Common myeloid progenitor, CD34-positive (primary cell): ENCODE measurements at regions not wholly inside any gene's neighbourhood (a gene's known extent, or its start where the extent isn't known, plus 50 kb on each side); places are given as distances from the start of the nearest gene placed in this dataset.

ENCODE experiments used
- CTCF ChIA-PET: fragments of 350-600 bp; sonication (Branson Sonifier 250); formaldehyde crosslinking; loops from one replicate; lab custom pipeline; 2021; ENCODE audit warnings: antibody characterized with exemption; lab: Charles Lee
- POLR2A ChIA-PET: fragments of 350-600 bp; sonication (Branson Sonifier 250); formaldehyde crosslinking; loops from one replicate; lab custom pipeline; 2021; ENCODE audit warnings: antibody characterized with exemption; lab: Charles Lee
- DNase-seq, 3 donors: peaks; one replicate each; pipeline versions ENCODE4 v3.0.0 to v3.0.0-alpha.2; 2013
- H3K27ac ChIP-seq, 2 experiments: 1 replicate in 1 of 2; 2 replicates in 1 of 2; pipeline ENCODE4 v1.7.0; 2013; ENCODE audit warnings: inconsistent platforms in 2 of 2, low read length in 2 of 2, mild to moderate bottlenecking in 2 of 2, low read depth in 1 of 2, moderate library complexity in 1 of 2; ENCODE audit not compliant: severe bottlenecking in 2 of 2, insufficient read depth in 1 of 2, poor library complexity in 1 of 2
- H3K27me3 ChIP-seq, 5 experiments: replicated peaks in 2 of 5; 1 replicate in 3 of 5; 2 replicates in 2 of 5; pipeline versions ENCODE4 v1.6.1 to v1.7.0; 2013; ENCODE audit warnings: low read length in 4 of 5, mild to moderate bottlenecking in 2 of 5, moderate library complexity in 2 of 5, inconsistent platforms in 1 of 5; ENCODE audit not compliant: insufficient read depth in 5 of 5, control insufficient read depth in 4 of 5
- H3K36me3 ChIP-seq, 4 experiments: 1 replicate in 2 of 4; 2 replicates in 2 of 4; pipeline versions ENCODE4 v1.6.1 to v1.7.0; 2013; ENCODE audit warnings: low read length in 3 of 4, control low read depth in 1 of 4, mild to moderate bottlenecking in 1 of 4; ENCODE audit not compliant: control insufficient read depth in 4 of 4, insufficient read depth in 4 of 4
- H3K4me1 ChIP-seq, 4 experiments: 1 replicate in 3 of 4; 2 replicates in 1 of 4; pipeline versions ENCODE4 v1.6.1 to v1.7.1; 2013; ENCODE audit warnings: low read length in 3 of 4, mild to moderate bottlenecking in 3 of 4, control low read depth in 1 of 4, inconsistent platforms in 1 of 4, moderate library complexity in 1 of 4; ENCODE audit not compliant: control insufficient read depth in 4 of 4, insufficient read depth in 4 of 4; ENCODE audit errors: control extremely low read depth in 1 of 4
- H3K4me3 ChIP-seq, 7 experiments: 1 replicate in 4 of 7; 2 replicates in 3 of 7; pipeline versions ENCODE4 v1.5.1 to v1.7.0; 2013; ENCODE audit warnings: mild to moderate bottlenecking in 7 of 7, low read length in 6 of 7, moderate library complexity in 6 of 7, inconsistent platforms in 2 of 7, low read depth in 2 of 7, control low read depth in 1 of 7; ENCODE audit not compliant: insufficient read depth in 4 of 7, control insufficient read depth in 1 of 7; ENCODE audit errors: extremely low read depth in 1 of 7
- H3K9me3 ChIP-seq, 5 experiments: 1 replicate in 4 of 5; 2 replicates in 1 of 5; pipeline versions ENCODE4 v1.6.1 to v1.7.1; 2013; ENCODE audit warnings: low read length in 4 of 5, mild to moderate bottlenecking in 2 of 5, inconsistent platforms in 1 of 5, low read depth in 1 of 5, moderate library complexity in 1 of 5; ENCODE audit not compliant: control insufficient read depth in 4 of 5, insufficient read depth in 2 of 5; ENCODE audit errors: control extremely low read depth in 1 of 5
- whole genome bisulfite sequencing: methylation state at CpG from one replicate; pipeline ENCODE4 v1.1.5; 2013; ENCODE audit not compliant: insufficient coverage; 5-methylcytosine and 5-hydroxymethylcytosine counted together

DNA sequence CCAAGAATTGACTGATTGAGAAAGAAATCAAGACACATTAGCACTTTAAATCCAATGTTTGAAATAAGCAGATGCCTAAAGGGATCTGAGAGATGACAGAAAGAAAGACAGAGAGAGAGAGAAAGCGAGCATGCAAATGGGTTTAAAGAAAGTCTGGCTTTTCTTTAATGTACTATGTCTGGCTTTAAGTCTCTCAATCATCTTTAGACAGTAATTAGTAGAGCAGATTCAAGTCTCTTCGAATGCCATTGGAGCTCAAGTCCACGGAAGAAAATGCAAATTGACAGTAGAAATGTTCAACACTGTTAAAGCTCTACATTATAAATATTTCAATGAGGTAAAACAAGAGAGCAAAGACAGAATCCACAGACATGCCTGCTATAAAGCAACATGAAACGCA is 1480.2 kb upstream of the CDH8 start:
- POLR2A ChIA-PET, result no interaction called here
- Histone ChIP-seq H3K4me1 (no peaks in the 10 kb centered on the region), H3K36me3 (no peaks in the 10 kb centered on the region), H3K27me3 (no peaks in the 10 kb centered on the region), H3K27ac (no peak overlapping the region), H3K4me3 (no peak overlapping the region), H3K9me3 (no peaks in the 10 kb centered on the region)
- WGBS, result 100% methylated on average over 1 of the region's 4 CpGs
- DNase-seq, result no peak
- CTCF ChIA-PET, result interaction anchor here (1.7 kb wide), 1 partner anchor 9 kb away, joined by 5 read pairs; no protein-coding TSS in a partner anchor

DNA sequence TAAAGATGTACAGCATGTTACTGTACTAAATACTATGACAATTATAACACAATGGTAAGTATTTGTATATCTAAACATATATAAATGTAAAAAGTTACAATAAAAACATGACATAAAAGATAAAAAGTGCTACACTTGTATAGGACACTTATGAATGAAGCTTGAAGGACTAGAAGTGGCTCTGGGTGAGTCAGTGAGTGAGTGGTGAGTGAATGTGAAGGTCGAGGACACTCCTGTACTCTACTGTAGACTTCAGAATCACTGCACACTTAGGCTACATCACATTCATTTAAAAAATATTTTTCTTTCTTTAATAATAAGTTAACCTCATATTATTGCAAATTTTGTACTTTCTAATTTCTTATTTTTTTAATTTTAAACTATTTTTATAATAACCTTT is 1476.7 kb upstream of the CDH8 start:
- H3K27ac ChIP-seq, result no peak overlapping the region
- no peaks in the 10 kb centered on the region for H3K4me1 ChIP-seq
- H3K4me3 ChIP-seq, result no peak overlapping the region
- WGBS, result no CpG with 5 or more reads among the region's 1 CpG
- no peaks in the 10 kb centered on the region for H3K27me3 ChIP-seq
- ChIA-PET CTCF (no interaction called here), POLR2A (no interaction called here)
- no peaks in the 10 kb centered on the region for H3K9me3 ChIP-seq
- DNase-seq, result no peak
- H3K36me3 ChIP-seq, result no peaks in the 10 kb centered on the region

DNA sequence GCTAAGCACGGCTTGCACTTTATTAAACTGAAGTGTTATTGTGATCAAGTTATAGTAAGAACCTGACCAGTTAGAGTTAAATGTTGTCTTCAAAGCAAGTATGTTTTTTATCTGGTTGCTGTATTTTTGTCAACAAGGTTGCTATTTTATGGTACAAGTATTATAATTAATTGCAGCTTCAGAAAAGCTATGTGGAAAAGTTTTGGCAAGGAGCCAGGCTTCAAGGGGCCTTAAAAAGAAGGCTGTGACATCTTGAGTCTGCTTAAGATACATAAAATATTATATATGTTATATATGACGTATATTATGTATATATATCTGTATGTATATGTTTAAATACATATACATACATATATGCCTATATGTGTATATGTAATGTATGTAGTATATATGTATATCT is 1461.2 kb upstream of the CDH8 start:
- Histone ChIP-seq H3K9me3 (no peaks in the 10 kb centered on the region), H3K36me3 (no peaks in the 10 kb centered on the region), H3K4me3 (no peak overlapping the region), H3K27me3 (no peaks in the 10 kb centered on the region), H3K4me1 (no peaks in the 10 kb centered on the region), H3K27ac (no peak overlapping the region)
- CTCF ChIA-PET, result no interaction called here
- POLR2A ChIA-PET, result no interaction called here
- DNase-seq, result no peak
- 100% methylated on average over 1 of the region's 2 CpGs for WGBS

DNA sequence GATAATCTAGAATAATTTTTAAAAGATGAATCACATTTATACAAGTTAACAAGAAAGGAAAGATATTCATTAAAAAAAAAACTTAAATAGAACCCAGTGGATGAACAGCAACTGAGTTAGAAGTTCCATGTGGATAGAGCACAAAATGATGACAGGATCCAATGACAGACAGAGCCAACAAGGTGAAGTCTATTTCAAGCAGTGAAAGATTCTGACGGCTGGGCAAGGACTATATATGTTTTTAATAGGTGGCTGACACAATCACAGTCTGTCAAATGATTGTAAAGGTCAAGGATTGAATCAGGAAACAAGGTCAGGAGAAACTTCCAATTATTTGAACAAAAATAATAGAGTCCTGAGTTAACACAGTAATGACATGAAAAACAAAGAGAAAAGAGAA is 1460.0 kb upstream of the CDH8 start:
- ChIA-PET POLR2A (no interaction called here), CTCF (no interaction called here)
- no peak overlapping the region for H3K4me3 ChIP-seq
- DNase-seq, result no peak
- no CpG with 5 or more reads among the region's 1 CpG for WGBS
- no peaks in the 10 kb centered on the region for H3K9me3 ChIP-seq
- no peak overlapping the region for H3K27ac ChIP-seq
- H3K4me1 ChIP-seq, result no peaks in the 10 kb centered on the region
- H3K36me3 ChIP-seq, result no peaks in the 10 kb centered on the region
- H3K27me3 ChIP-seq, result no peaks in the 10 kb centered on the region

- no peaks in the 10 kb centered on the region for H3K36me3 ChIP-seq
- no peaks in the 10 kb centered on the region for H3K27me3 ChIP-seq
- ChIA-PET CTCF (no interaction called here), POLR2A (no interaction called here)
- H3K9me3 ChIP-seq, result no peaks in the 10 kb centered on the region
- no peak overlapping the region for H3K27ac ChIP-seq
- DNase-seq, result no peak
- H3K4me3 ChIP-seq, result no peak overlapping the region
- no peaks in the 10 kb centered on the region for H3K4me1 ChIP-seq
Measured at GRCh38 chr16:63488955-63489354, 1452.7 kb upstream of the CDH8 start.

- ChIA-PET POLR2A (no interaction called here), CTCF (no interaction called here)
- Histone ChIP-seq H3K27me3 (no peaks in the 10 kb centered on the region), H3K27ac (no peak overlapping the region), H3K9me3 (no peaks in the 10 kb centered on the region), H3K4me1 (no peaks in the 10 kb centered on the region), H3K4me3 (no peak overlapping the region), H3K36me3 (no peaks in the 10 kb centered on the region)
- DNase-seq, result no peak
Measured at GRCh38 chr16:63481060-63481459, 1444.8 kb upstream of the CDH8 start.

DNA sequence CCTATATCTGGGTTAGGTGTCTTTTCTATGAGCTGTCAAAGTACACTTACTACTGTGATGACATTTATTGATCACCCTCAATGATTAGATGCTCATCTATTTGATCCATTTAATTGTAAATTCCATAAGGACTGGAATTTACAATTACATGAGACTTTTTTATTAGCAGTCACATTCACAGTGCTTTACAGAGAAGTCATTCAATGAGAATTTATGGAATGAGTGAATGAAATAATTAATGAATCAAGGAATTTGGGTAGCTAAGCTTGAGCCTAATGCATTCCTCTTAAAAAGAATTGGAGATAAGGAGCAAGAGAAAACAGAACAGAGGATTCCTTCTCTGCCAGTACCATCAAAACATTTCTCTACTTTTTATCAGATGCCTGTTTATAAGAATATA is 1437.5 kb upstream of the CDH8 start:
- Histone ChIP-seq H3K4me3 (no peak overlapping the region), H3K36me3 (no peaks in the 10 kb centered on the region), H3K27ac (no peak overlapping the region), H3K9me3 (no peaks in the 10 kb centered on the region), H3K27me3 (no peaks in the 10 kb centered on the region), H3K4me1 (no peaks in the 10 kb centered on the region)
- no peak for DNase-seq
- ChIA-PET CTCF (interaction anchor here (1.1 kb wide), 1 partner anchor 9 kb away, joined by 3 read pairs; no protein-coding TSS in a partner anchor), POLR2A (no interaction called here)

DNA sequence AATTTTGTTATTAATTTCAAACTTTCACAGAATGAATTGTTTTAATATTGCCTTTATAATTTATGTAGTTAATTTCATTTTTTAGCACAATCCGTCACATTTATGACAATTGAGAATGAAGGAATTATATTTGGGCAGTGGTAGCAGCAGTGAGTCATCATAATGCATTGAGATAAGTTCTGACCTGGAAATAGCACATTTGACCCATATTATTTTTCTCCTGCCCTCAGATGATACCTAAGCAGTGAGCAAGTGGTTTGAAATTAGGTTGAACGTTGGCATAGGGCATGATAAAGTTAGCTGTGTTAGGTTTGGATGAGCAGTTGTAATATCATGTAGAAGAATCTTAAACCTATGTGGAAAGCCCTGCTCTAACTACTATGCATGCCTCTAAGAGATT is 1431.3 kb upstream of the CDH8 start:
- Histone ChIP-seq H3K4me1 (no peaks in the 10 kb centered on the region), H3K36me3 (no peaks in the 10 kb centered on the region), H3K27ac (no peak overlapping the region), H3K4me3 (no peak overlapping the region), H3K9me3 (no peaks in the 10 kb centered on the region), H3K27me3 (no peaks in the 10 kb centered on the region)
- DNase-seq, result no peak
- WGBS, result no CpG with 5 or more reads among the region's 2 CpGs
- ChIA-PET POLR2A (no interaction called here), CTCF (no interaction called here)
